Mucosa of descending colon (tissue), 3 donors: ENCODE measurements at regions not wholly inside any gene's neighbourhood (a gene's known extent, or its start where the extent isn't known, plus 50 kb on each side); places are given as distances from the start of the nearest gene placed in this dataset.

Experiments
- ATAC-seq: fragments of 200-7000 bp; cut with Tn5 transposase; one replicate; pipeline ENCODE4 v1.9.1; 2020; ENCODE audit warnings: mild to moderate bottlenecking, moderate library complexity
- DNase-seq, 3 donors: peaks; one replicate each; pipeline ENCODE4 v3.0.0-alpha.2; 2020
- H3K36me3 ChIP-seq: fragments of 200-600 bp; one replicate; pipeline ENCODE4 v1.8.0; 2021; ENCODE audit warnings: low read depth, mild to moderate bottlenecking
- H3K4me1 ChIP-seq: fragments of 200-600 bp; one replicate; pipeline ENCODE4 v1.8.0; 2021; ENCODE audit warnings: low read depth, mild to moderate bottlenecking
- H3K4me3 ChIP-seq: fragments of 200-600 bp; one replicate; pipeline ENCODE4 v1.8.0; 2021; ENCODE audit warnings: mild to moderate bottlenecking
- H3K9me3 ChIP-seq: fragments of 200-600 bp; one replicate; pipeline ENCODE4 v1.8.0; 2021; ENCODE audit warnings: mild to moderate bottlenecking
- intact Hi-C, 2 donors: fragments of 100-400 bp; cut with DNase I in 1 of 2; cut with micrococcal nuclease in 1 of 2; formaldehyde crosslinking; loops; one replicate each; pipeline versions ENCODE4 v1.11.0 to v1.11.1; 2022; cut with DNase I, micrococcal nuclease
- TF ChIP-seq, protein P1 (sequence below): fragments of 200-600 bp; IDR thresholded peaks from one replicate; pipeline ENCODE4 v1.8.0; 2022; ENCODE audit warnings: antibody characterized with exemption, mild to moderate bottlenecking
- donor health status: DM: no; HTN: no; CAD: no; lungs with moderate emphysema.
- donor health status: DM: no; HTN: no; CAD: no.
- donor health status: DM: no; HTN: yes; CAD: no.

- intact Hi-C loops, result no loop called here
- Histone ChIP-seq H3K4me3 (no peak overlapping the region), H3K9me3 (no peaks in the 10 kb centered on the region), H3K36me3 (no peaks in the 10 kb centered on the region), H3K4me1 (no peaks in the 10 kb centered on the region)
- ATAC-seq (no peak), DNase-seq (peak in 1 of 3 donors; percentile 38)
- TF ChIP-seq, protein P1, sequence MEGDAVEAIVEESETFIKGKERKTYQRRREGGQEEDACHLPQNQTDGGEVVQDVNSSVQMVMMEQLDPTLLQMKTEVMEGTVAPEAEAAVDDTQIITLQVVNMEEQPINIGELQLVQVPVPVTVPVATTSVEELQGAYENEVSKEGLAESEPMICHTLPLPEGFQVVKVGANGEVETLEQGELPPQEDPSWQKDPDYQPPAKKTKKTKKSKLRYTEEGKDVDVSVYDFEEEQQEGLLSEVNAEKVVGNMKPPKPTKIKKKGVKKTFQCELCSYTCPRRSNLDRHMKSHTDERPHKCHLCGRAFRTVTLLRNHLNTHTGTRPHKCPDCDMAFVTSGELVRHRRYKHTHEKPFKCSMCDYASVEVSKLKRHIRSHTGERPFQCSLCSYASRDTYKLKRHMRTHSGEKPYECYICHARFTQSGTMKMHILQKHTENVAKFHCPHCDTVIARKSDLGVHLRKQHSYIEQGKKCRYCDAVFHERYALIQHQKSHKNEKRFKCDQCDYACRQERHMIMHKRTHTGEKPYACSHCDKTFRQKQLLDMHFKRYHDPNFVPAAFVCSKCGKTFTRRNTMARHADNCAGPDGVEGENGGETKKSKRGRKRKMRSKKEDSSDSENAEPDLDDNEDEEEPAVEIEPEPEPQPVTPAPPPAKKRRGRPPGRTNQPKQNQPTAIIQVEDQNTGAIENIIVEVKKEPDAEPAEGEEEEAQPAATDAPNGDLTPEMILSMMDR, result no peak
Observed at GRCh38 chr9:135247227-135247930, 159.9 kb downstream of the OLFM1 start.

DNA sequence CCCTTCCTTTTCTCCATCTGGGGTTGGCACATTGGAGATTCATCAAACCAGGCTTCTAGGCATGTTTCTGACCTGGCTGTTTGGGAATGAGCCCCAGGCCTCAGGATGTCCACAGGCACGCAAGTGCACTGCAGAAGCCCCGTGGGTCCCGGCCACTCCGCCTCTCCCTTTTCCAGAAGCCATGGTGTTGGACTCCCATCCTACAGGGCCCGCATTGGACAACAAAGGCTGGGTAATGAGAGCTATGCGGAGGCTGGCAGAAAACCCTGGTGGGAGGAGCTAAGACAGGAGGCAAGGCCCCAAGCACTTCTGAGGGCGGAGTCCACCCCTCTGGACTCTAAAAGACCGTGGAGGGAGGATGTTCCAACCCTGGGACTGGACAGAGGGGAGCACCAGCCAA lies 160.6 kb downstream of the OLFM1 start:
- DNase-seq (peak in 1 of 3 donors; percentile 27), ATAC-seq (no peak)
- Histone ChIP-seq H3K4me3 (no peak overlapping the region), H3K9me3 (no peaks in the 10 kb centered on the region), H3K4me1 (no peaks in the 10 kb centered on the region), H3K36me3 (no peaks in the 10 kb centered on the region)
- intact Hi-C loops, result no loop called here
- TF ChIP-seq, protein P1, result no peak

DNA sequence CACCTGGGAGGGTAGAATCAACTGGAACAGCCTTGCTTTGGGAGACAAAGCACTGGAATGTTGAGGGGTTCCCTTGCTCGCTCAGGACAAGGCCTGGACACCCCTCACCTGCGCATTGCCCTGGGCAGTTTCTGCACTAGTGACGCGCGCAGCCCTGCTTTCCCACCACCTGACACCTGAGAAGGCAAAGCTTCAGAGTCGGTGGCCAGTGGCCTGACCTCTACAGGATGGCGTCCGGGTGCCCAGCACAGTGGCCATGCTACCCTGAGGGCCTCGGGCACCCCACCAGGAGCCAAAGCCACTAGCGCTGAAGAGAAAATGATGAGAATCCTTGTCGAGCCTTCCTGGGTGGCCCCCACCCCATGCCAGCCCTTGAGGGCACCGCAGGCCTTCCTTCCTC lies 161.3 kb downstream of the OLFM1 start:
- Histone ChIP-seq H3K4me1 (no peaks in the 10 kb centered on the region), H3K36me3 (no peaks in the 10 kb centered on the region), H3K4me3 (no peak overlapping the region), H3K9me3 (no peaks in the 10 kb centered on the region)
- DNase-seq, result peak in 1 of 3 donors; percentile 23
- intact Hi-C loops, result no loop called here
- ATAC-seq, result no peak
- TF ChIP-seq, protein P1, result no peak

DNA sequence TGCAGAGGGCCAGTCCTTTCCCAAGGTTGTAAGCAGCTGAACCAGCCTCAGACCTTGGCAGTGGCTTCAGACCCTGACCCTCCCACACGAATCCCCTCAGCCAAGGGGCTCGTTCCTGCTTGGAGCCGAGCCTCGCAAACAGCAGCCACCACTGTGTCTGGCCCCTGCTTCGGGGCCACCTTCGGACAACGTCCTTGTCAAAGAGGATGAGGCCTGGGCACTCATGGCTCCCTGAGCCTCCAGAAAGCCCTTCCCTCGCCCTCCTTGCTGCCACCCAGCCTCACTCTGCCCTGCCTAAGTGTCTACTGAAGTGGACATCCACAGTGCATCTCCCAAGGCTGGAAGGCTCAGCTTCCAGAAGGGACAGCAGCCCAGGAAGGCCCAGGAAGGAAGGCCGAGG lies 161.7 kb downstream of the OLFM1 start:
- TF ChIP-seq, protein P1, result no peak
- Histone ChIP-seq H3K9me3 (no peaks in the 10 kb centered on the region), H3K4me1 (no peaks in the 10 kb centered on the region), H3K4me3 (no peak overlapping the region), H3K36me3 (no peaks in the 10 kb centered on the region)
- intact Hi-C loops, result no loop called here
- DNase-seq (peak in 1 of 3 donors; percentile 24), ATAC-seq (no peak)

GRCh38 chr9:135249711-135250110 lies 162.2 kb downstream of the OLFM1 start:
- no peaks in the 10 kb centered on the region for H3K9me3 ChIP-seq
- no peaks in the 10 kb centered on the region for H3K4me1 ChIP-seq
- TF ChIP-seq, protein P1, result no peak
- no peak for ATAC-seq
- DNase-seq, result peak in 1 of 3 donors; percentile 27
- H3K36me3 ChIP-seq, result no peaks in the 10 kb centered on the region
- intact Hi-C loops, result no loop called here
- no peak overlapping the region for H3K4me3 ChIP-seq
